HEK293 (cell line): ENCODE measurements at regions not wholly inside any gene's neighbourhood (a gene's known extent, or its start where the extent isn't known, plus 50 kb on each side); places are given as distances from the start of the nearest gene placed in this dataset.

Experiments used
- AEBP2 ChIP-seq: fragments of 450-650 bp; formaldehyde crosslinking; IDR thresholded peaks from 2 replicates; pipeline ENCODE4 v1.5.1; 2016; ENCODE audit warnings: missing biosample characterization, missing genetic modification characterization, borderline replicate concordance
- BCL6B ChIP-seq: fragments of 450-650 bp; formaldehyde crosslinking; IDR thresholded peaks from 2 replicates; pipeline ENCODE4 v1.5.1; 2017; ENCODE audit warnings: missing biosample characterization, missing genetic modification characterization
- GLIS2 ChIP-seq: fragments of 450-650 bp; formaldehyde crosslinking; IDR thresholded peaks from 2 replicates; pipeline ENCODE4 v1.5.1; 2016; ENCODE audit warnings: missing biosample characterization, missing genetic modification characterization
- HIC1 ChIP-seq: fragments of 450-650 bp; formaldehyde crosslinking; IDR thresholded peaks from 2 replicates; pipeline ENCODE4 v1.5.1; 2016; ENCODE audit warnings: missing biosample characterization, missing genetic modification characterization
- MEIS1 ChIP-seq: sonication (generic); formaldehyde crosslinking; IDR thresholded peaks from 2 replicates; pipeline ENCODE4 v1.8.1; 2022; ENCODE audit warnings: missing genetic modification reagents, mild to moderate bottlenecking, borderline replicate concordance
- RBAK ChIP-seq: fragments of 450-650 bp; formaldehyde crosslinking; IDR thresholded peaks from 2 replicates; pipeline ENCODE4 v1.5.1; 2016; ENCODE audit warnings: missing biosample characterization, missing genetic modification characterization
- REPIN1 ChIP-seq: fragments of 450-650 bp; formaldehyde crosslinking; IDR thresholded peaks from 2 replicates; pipeline ENCODE4 v1.5.1; 2017; ENCODE audit warnings: missing biosample characterization, missing genetic modification characterization, low read depth
- SALL2 ChIP-seq: fragments of 450-650 bp; formaldehyde crosslinking; IDR thresholded peaks from 2 replicates; pipeline ENCODE4 v1.5.0; 2017; ENCODE audit warnings: missing biosample characterization, mild to moderate bottlenecking, missing genetic modification characterization, borderline replicate concordance
- ZBTB44 ChIP-seq: fragments of 450-650 bp; IDR thresholded peaks from 2 replicates; pipeline ENCODE4 v1.5.1; 2018; ENCODE audit warnings: missing biosample characterization, mild to moderate bottlenecking, missing genetic modification characterization
- ZBTB49 ChIP-seq: fragments of 450-650 bp; formaldehyde crosslinking; IDR thresholded peaks from 2 replicates; pipeline ENCODE4 v1.5.1; 2016; ENCODE audit warnings: missing biosample characterization, missing genetic modification characterization, low read depth
- ZNF2 ChIP-seq: fragments of 450-650 bp; formaldehyde crosslinking; IDR thresholded peaks from 2 replicates; pipeline ENCODE4 v1.5.1; 2016; ENCODE audit warnings: missing biosample characterization, missing genetic modification characterization
- ZNF292 ChIP-seq: fragments of 450-650 bp; formaldehyde crosslinking; IDR thresholded peaks from 2 replicates; pipeline ENCODE4 v1.5.1; 2016; ENCODE audit warnings: low read depth, missing biosample characterization, missing genetic modification characterization, borderline replicate concordance
- ZNF362 ChIP-seq: fragments of 450-650 bp; formaldehyde crosslinking; IDR thresholded peaks from 2 replicates; pipeline ENCODE4 v1.5.1; 2016; ENCODE audit warnings: missing biosample characterization, missing genetic modification characterization
- ZNF433 ChIP-seq: fragments of 450-650 bp; formaldehyde crosslinking; IDR thresholded peaks from 2 replicates; pipeline ENCODE4 v1.5.1; 2016; ENCODE audit warnings: missing biosample characterization, missing genetic modification characterization, low read depth
- ZNF48 ChIP-seq: fragments of 450-650 bp; formaldehyde crosslinking; IDR thresholded peaks from 2 replicates; pipeline ENCODE4 v1.5.1; 2016; ENCODE audit warnings: missing biosample characterization, missing genetic modification characterization
- ZNF555 ChIP-seq: fragments of 450-650 bp; formaldehyde crosslinking; conservative IDR thresholded peaks from 2 replicates; pipeline ENCODE4 v1.5.1; 2017; ENCODE audit warnings: missing biosample characterization, mild to moderate bottlenecking, missing genetic modification characterization, inconsistent platforms
- ZNF785 ChIP-seq: fragments of 450-650 bp; formaldehyde crosslinking; IDR thresholded peaks from 2 replicates; pipeline ENCODE4 v1.5.1; 2016; ENCODE audit warnings: missing biosample characterization, missing genetic modification characterization
- ZSCAN30 ChIP-seq: fragments of 450-650 bp; IDR thresholded peaks from 2 replicates; pipeline ENCODE4 v1.5.1; 2018; ENCODE audit warnings: missing biosample characterization, mild to moderate bottlenecking, missing genetic modification characterization, moderate library complexity

GRCh38 chr3:72255791-72256559 lies 471.0 kb upstream of the PROK2 start (continued):
- TF ChIP-seq ZNF362 (tag by site-specific recombination) (no peak), ZNF433 (tag by site-specific recombination) (no peak), HIC1 (tag by site-specific recombination) (no peak), REPIN1 (tag by site-specific recombination) (no peak), ZNF2 (tag by site-specific recombination) (no peak), ZNF48 (tag by site-specific recombination) (no peak), RBAK (no peak), GLIS2 (tag by site-specific recombination) (peak; percentile 79), ZBTB44 (peak; percentile 29; the same call in 1 of the 2 replicates), ZSCAN30 (tag by site-specific recombination) (peak; percentile 91), ZNF292 (tag by site-specific recombination) (no peak), ZBTB49 (tag by site-specific recombination) (no peak), ZNF785 (tag by site-specific recombination) (no peak), SALL2 (tag by site-specific recombination) (no peak), ZNF555 (tag by site-specific recombination) (no peak), MEIS1 (no peak), AEBP2 (tag by site-specific recombination) (no peak), BCL6B (tag by site-specific recombination) (no peak)
